IPS-NIHi7 (cell line): ENCODE measurements at regions not wholly inside any gene's neighbourhood (a gene's known extent, or its start where the extent isn't known, plus 50 kb on each side); places are given as distances from the start of the nearest gene placed in this dataset.

Source experiments
- DNase-seq: peaks from one replicate; pipeline ENCODE4 v3.0.0; 2012; ENCODE audit warnings: mixed read lengths; ENCODE audit errors: extremely low spot score

DNA sequence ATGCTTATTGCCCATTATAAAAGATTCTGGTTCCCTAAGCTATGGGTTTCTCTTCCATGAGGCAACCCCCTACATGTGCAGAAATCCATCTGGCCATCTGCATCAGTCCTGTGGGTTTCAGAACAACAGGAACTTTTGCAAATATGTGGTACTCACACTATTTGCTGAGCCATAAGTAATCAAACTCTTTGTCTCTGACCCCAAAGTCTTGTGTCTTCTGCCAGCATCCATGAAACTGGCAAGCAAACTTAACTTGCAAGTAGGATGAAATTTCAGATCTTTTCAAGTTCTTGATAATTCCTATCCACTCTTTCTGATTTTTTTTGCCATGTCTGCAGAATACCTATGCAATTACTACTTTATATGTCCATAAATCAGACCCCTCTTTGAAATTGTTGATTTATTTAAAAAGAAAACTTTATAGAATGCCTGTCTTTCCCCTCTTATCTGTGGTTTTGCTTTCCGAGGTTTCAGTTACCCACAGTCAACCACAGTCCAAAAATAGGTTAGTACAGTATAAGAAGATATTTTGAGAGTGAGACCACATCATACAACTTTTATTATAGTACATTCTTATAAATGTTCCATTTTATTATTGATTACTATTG lies 158.4 kb upstream of the IRX3 start:
- DNase-seq: no peak

DNA sequence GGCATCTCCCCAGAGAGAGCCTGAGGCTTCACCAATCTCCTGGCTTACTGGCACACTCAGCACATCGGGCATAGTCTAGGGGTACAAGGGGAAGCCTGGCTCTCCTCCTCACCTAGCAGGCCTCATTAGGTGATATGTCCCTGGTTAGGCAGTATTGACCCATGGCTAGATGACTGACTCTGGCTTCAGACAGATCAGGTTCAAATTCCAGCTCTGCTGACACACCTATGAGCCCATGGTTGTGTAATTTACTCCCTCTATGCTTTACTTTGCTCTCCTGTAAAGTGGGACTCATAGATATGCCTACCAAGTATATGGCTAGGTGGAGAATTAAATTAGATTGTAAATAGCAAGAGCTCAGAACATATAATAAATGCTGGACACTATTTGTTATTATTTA lies 157.3 kb upstream of the IRX3 start:
- no peak for DNase-seq

DNA sequence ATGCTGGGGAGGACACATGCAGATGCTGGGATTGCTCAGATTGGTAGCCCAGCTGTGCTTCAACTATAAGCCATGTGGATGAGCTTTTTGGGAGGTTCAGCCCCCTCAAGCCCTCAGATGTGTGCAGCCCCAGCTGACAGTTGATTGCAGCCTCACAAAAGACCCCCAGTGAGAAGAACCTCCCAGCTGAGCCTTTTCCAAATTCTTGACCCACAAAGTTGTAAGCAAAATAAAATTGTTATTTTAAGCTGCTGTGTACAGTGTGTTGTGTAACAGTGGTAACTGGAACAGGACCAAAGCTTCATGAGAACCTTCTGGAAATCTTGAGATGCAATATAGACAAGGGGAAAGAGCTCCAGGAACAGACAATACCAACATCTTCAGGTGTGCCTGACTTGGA lies 156.8 kb upstream of the IRX3 start:
- DNase-seq: no peak

DNA sequence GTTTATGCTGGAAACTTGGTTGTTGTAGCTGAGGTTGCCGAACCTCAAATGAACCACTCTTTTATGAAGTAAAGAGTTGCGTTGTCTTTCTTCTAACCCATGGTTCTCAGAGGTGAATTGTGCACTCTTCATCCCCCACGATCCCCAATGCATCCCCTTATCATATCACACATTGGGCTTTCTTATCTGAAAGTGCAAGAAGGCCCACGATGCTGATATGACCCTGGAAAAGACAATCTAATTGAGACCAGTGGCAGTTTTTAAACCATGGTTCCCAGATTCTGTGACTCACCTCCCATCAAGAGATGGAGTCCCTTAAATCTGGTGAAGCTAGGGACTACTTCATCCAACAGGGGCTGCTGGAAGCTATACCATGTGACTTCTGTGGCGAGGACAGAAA lies 156.3 kb upstream of the IRX3 start:
- DNase-seq: no peak

DNA sequence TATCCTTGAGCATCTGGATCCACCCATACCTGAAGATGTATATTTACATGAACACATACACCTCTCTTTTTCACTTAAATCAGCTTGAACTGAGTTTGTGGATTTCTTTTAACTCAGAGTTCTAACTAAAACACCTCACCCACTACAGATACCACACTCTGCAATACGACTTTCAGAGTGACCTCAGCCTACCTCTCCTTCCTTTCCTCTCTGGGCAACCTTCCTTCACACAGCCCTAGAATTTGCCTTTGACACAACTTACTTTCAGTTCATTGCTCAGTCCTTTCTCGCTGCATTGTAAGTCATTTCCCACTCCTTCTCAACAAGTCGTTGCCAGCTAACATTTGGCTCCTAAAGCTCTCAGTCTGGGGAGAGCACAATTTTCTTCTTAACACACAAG lies 151.9 kb upstream of the IRX3 start:
- no peak for DNase-seq

DNA sequence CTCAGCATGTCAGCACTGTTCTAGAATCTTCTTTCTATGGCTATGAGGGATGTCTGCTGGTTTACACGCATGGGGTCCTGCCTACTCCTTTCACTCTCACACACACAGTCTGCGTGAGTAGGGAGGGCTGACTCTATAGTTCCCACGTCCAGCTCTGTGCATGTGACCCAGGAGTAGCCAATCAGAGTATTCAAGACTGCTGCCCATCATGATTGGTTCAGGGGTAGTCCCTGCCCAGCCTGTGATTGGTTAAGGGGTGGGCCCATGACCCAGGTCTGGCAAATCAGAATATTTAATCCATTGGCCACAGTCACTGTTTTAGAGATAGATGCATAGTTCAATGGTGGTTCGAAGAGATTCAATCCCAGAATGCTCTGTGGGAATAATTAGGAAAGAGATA lies 151.3 kb upstream of the IRX3 start:
- no peak for DNase-seq

DNA sequence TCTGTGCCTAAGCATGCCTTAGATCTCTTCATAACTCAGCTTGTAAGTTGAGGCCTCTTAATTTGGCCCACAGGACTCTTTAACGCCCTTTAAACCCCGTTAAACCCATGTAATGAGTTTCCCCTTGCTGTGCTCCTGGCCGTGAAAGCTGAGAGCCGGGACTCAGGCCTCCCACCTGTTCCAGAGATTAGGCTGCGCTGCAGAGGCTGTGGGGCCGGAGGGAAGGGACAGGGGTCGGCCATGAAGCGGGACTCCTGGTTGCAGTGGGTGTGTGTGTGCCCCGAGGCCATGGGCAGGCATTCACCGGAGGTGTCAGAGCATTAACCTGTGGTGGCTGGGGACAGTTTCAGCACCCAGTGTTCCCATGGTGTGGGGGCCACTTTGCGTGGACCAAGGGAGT lies 150.8 kb upstream of the IRX3 start:
- DNase-seq: no peak

DNA sequence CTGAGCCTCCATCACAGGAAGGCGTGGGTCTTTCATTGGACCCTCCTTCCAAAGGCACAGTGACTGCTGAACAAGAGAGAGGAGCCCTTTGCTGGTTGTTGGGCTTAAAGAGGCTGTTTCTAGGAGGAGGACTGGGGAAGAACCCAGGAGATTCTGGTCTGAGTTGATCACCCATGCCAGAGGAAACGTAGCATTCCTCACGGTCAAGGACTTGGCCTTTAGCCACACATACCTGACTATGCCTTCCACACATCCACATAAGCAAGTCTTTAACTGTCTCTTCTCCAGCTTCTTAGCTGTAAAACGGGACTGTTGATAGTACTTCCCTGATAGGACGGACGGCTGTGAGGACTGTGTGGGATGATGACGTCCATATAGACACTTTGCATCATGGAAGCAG lies 149.8 kb upstream of the IRX3 start:
- no peak for DNase-seq

DNA sequence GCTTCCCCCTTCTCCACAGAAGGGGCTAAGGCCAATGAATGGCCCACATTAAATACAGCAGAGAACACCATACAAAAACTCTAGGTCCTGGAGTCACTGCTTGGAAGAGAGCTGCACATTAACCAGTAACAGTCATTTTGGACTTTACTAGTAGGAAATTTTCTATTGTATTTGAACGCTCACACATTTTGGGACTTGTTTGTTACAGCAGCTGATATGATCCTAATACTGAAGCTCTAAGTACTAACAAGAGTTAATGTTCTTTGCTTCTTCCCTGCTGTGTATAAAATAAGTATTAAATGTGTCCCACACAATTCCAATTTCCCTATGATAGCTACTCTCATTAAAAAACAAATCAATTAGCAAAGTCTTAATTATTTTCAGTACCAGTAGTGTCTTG lies 148.3 kb upstream of the IRX3 start:
- DNase-seq: no peak

DNA sequence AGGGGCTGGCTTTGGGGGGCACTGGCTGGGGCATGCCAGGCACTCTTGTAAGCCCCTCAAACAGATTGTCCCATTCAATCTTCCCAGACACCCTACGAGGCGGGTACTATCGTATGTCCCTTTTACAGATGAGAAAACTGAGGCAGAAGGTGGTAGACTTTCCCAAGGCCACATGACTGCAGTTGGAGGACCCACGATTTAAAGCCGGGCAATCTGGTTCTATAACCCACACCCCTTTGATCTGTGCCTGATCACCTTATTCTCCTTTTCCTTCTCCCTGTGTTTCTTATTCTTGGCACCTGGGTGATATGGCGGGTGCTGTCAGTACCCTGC lies 146.3 kb upstream of the IRX3 start:
- DNase-seq: no peak

DNA sequence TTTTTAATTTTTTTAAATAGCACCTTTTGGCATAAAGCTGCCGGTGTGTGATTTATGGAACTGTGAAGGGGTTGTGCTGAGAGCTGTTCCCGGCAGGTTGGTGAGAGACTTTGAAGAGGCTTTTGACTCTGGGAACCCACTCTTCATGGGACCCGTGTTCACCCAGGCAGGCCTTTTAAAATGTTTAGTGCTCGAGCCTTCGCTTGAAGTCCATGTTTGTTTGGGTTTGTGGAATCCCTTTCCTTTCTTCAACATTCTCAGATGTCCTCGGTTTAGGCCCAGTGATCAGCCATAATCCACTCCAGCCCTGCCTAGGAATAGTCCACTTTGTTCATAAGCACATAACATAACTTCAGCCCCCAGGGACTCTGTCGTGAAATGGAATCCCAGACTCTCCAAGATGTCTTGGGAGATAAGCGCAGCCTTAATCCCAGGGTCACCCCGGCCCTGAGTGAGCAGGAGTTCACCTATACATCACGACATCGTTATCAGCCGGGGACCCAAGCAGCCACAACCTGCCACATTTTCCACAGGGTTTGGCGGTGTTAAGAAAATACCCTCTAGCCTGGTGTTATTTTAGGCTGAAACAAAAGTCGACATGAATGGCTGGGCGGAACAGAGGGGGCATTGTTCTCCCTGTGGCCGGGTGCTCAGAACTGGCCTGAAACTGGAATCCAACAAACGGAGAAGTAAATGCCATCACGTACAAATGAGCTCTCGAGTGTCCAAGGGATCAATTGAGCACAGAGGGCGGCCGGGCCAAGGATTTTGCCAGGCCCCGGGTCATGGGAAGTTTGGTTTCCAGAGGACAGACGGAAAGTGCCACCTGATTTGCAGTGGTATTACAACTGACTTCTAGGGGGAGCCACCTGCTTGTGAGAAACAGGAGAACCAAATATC lies 145.7 kb upstream of the IRX3 start:
- no peak for DNase-seq

DNA sequence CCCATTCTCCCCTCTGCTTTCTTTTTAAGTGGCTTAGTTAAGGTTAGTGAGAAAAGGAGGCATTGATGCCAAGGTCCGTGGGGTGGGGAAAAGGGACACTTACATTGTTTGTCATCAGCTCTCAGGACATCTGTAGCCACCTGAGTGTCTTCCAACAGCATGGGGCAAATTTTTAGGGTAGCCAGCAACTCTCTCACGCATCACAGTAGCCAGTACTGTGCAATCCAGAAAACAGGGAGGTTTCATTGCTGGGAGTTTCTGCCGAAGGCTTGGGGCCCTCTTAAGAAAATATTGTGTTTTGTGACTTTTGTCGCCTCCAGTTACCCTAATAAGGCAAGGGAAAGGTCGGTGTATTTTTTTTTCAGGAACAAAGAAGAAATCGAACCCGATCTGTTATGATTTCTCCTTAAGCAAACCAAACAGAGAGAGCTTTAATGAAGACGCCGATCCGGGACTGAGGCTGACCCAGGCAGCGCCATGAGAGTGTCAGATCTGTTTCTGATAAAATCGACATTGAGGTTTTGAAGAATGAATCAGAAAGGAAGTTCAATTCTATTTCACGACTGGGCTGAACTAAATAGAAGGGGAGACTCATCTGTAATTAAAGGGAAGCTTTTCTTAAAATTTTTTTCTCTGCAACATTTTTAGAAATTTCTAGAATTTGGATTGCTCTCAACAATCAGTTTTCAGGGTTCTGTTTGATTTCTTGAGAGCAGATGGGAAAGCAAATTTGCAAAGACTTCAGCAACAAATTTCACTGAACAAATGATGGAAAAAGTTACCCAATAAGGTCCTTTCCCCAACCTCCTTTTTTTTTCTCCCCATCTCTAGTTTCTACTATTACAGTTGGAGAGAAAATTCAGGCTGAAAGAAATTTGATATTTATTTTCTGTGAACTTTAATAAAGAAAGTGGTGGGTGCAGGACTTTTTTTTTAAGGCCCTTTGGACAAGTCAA lies 144.7 kb upstream of the IRX3 start:
- DNase-seq: no peak

DNA sequence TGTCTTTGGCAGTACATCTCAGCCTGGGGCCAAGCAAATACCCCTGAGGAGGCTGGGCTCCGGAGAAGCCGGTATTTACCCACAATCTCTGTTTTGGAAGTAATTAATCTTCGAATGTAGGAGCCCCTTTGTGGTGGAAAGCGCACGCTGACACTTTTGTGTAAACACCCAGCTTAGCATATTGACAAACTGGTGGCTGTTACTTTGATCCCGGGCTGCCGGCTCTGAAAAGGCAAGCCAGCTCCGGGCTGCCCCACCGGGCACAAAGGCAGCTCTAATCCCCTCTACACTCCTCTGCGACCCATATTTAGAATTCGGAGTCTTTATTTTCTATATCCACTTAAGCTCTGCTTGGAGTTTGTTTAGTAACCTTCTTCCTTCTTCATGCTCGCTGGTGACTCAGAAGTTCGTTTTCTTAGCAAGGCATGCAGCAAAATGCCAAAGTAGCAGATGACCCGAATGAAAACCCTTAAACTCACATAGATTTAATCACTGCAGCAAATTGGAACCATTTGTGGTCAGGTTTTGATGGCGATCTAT lies 144.0 kb upstream of the IRX3 start:
- DNase-seq: peak; percentile 42

DNA sequence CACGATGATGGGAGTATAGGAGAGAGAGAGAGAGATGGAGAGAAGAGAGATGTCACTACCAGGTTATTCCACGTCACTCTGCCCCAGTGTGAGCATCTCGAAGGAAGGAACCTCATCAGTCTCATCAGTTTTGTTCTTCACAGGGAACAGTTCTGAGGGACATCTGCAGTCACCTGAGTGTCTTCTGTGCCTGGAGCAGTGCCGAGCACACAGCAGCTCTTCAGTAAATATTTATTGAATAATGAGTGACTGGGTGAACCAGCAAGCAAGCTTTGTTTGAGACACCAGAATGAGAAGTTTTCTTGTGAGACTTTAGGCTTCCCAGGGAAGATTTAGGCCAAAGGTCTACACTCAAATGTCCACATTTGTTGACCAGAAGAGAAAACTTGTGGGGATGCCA lies 142.4 kb upstream of the IRX3 start:
- DNase-seq: no peak

DNA sequence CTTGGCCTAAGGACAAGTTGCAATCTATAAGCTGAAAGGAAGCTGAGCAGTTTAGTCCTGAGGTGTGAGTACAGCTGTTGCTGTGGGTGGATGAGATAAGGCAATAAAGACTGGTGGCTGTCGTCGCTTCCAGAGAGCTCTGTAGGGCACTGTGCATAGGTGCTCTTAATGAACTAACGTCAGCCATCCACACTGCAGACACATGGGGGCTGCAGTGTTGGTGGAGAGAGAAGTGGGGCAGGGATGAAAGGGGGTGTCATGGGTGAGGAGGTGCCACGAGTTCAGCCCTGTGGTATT lies 139.9 kb upstream of the IRX3 start:
- DNase-seq: no peak

DNA sequence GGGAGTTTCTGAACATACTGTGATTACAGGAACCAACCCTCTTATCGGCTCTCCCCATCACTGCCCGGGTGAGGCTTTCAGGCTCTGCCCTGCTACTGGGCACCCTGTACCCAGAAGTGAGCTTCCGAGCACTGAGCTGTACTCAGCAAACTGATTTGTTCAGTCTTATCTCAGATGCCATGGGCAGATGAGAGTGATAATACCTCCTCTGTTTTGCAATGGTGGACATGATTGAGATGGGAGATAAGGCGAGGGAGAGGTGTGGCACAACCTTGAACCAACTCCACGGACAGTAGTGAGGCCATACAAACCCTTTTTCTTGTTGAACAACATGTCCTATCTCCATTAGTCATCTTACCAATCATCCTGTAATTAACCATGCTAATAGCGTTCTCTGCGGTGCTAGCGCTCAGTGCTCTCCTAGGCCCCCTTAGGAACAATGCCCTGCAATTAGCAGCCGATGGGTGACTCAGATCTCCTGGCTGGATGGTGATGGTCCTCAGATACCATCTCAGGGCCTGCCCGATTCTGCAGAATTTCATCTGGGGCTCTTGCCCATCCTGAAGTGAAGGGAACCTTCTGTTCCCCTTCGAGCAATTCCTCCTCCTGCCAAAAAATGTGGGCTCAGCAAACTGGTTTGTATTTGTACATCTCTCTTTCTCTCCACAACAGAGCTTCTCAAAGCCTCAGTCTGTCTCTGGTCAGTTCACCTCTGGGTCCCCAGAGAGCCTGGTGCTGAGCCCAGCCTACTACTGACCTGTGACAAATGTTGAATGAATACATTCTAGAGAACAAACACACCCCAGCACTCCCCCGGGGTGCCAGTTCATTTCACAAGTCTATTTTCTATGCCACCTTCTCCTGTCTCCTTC lies 139.3 kb upstream of the IRX3 start:
- DNase-seq: no peak

DNA sequence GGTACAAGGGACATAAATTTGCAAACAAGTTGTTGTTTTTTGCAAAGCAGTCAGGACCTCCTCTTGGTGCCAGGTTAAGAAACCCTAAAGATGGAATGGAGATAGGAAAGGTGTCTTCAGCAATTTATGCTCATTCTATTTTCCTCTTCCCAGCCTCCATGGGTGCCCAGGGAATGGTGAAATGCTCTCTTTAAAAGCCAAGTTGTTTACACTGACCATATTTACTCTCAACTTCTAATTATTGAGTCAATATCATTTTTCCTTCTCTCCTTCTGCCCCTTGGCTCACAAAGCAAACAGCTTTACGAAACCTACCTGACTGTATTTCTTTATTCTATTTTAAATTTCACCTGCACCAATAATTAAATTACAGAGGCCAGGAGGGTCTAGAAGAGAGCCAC lies 138.5 kb upstream of the IRX3 start:
- DNase-seq: no peak

DNA sequence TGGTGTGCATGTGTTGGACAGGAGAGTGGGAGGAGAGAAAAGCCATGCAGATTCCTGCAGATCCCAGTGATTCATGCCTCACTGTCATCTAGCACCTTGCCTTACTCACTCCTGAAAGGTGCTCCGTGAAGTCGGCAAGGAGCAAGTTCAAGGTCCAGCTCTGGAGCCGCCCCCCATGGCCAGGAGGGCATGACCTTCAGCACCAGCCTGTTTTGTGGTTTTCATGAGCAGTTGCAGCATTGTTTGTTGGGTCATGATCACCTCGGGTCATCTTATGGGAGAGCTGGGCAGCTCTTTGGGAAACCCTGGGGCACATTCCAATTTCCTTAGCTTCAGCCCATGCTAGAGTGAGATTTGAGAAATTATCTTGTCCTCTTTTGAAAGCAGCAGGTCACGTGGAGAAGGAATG lies 137.5 kb upstream of the IRX3 start:
- no peak for DNase-seq

DNA sequence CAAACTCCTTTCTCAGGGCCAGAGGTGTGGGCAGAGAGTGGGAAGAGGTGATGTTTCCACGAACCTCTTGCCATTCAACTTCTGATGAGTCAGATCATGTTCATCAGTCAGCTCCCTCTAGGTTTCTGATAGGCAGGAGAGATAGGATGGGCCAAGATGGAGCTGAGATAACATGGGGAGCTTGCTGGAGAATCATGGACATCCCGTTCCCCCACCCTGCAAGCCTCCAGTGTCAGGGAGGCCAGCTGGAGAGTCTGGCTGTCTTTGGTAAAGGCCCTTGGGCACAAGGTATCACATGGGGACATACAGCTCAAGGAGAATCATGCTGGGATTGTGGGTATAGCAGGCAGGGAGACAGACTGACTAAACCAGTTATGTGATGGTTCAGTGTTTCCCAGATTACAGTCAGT lies 136.0 kb upstream of the IRX3 start:
- DNase-seq: no peak

DNA sequence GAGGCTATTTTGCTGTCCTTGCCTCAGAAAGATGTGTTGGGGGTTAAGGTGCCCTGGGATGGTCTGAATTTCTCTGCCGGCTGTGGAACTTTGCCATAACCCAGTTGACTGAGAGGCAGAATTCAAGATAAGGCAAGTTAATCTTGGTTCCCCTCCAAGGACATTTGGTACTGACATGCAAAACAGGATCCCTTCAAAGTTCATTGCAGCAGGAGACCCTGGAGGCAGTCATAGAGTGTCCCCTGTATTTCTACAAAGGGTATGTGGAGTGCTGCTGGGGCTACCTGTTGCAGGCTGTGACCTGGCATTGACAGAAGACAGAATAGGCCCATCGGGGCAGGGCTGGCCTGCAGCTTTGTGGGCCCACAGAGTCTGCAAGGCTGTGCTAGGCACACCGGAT lies 135.6 kb upstream of the IRX3 start:
- DNase-seq: no peak

DNA sequence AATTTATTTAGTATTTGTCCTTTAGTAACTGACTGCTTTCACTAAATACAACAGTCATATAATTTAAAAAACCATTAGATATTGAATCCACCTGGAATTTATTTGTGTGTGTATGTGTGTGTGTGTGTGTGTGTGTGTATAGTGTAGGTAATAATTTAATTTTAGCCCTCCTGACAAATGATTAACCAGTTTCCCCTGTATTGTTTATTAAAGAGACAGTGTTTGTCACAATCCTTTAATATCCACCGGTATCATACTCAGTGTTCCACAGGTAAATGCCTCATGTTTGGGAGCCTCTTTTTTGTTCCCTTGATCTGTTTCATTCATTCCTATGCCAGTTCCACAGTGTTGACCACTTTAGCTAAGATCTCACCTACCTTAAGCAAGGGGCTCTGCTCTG lies 134.6 kb upstream of the IRX3 start:
- DNase-seq: no peak

DNA sequence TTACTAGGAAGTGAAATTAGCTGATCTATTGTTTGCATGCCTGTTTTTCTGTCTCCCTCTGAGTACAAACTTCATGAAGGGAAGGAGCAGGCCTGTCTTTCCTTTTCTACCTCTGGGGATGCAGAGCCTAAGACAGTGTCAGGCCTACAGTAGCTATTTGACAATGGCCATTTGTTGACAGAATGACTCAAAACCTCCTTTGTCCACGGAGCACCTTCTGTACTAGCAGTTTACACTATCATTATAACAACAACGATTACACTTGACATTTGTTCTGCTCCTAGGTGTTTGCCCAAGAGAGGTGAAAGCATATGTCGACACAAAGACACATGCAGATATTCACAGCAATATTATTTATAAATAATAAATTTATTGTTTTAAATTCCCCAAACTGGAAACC lies 132.3 kb upstream of the IRX3 start:
- DNase-seq: no peak
